H9 (cell line): ENCODE measurements at regions not wholly inside any gene's neighbourhood (a gene's known extent, or its start where the extent isn't known, plus 50 kb on each side); places are given as distances from the start of the nearest gene placed in this dataset.

ENCODE experiments used
- DNase-seq: peaks from one replicate; pipeline ENCODE4 v3.0.0-alpha.2; 2017
- H2AFZ ChIP-seq: one replicate; pipeline ENCODE4 v1.6.1; 2013; ENCODE audit warnings: mild to moderate bottlenecking, low read length, control low read depth, moderate library complexity
- H2AK5ac ChIP-seq: 2 replicates; pipeline ENCODE4 v1.6.1; 2013; ENCODE audit warnings: low read length, control low read depth, mixed read lengths; ENCODE audit not compliant: insufficient read length
- H2BK120ac ChIP-seq: one replicate; pipeline ENCODE4 v1.6.1; 2013; ENCODE audit warnings: low read depth, mild to moderate bottlenecking, low read length, control low read depth, inconsistent platforms; ENCODE audit not compliant: poor library complexity, severe bottlenecking
- H2BK12ac ChIP-seq: 2 replicates; pipeline ENCODE4 v1.6.1; 2013; ENCODE audit warnings: low read length, control low read depth, mixed read lengths, low read depth; ENCODE audit not compliant: insufficient read length
- H2BK15ac ChIP-seq: 2 replicates; pipeline ENCODE4 v1.6.1; 2013; ENCODE audit warnings: low read depth, low read length, control low read depth
- H2BK20ac ChIP-seq: one replicate; pipeline ENCODE4 v1.6.1; 2013; ENCODE audit warnings: low read depth, mild to moderate bottlenecking, low read length, control low read depth, inconsistent platforms; ENCODE audit not compliant: poor library complexity, severe bottlenecking
- H2BK5ac ChIP-seq: 2 replicates; pipeline ENCODE4 v1.6.1; 2013; ENCODE audit warnings: low read length, control low read depth, mixed read lengths; ENCODE audit not compliant: insufficient read length
- H3K14ac ChIP-seq: 2 replicates; pipeline ENCODE4 v1.6.1; 2013; ENCODE audit warnings: low read length, control low read depth; ENCODE audit not compliant: insufficient read depth
- H3K18ac ChIP-seq: 2 replicates; pipeline ENCODE4 v1.6.1; 2013; ENCODE audit warnings: low read depth, mild to moderate bottlenecking, mixed read lengths, low read length, control low read depth; ENCODE audit not compliant: insufficient read length
- H3K23ac ChIP-seq: 2 replicates; pipeline ENCODE4 v1.6.1; 2013; ENCODE audit warnings: low read length, control low read depth, mixed read lengths, low read depth; ENCODE audit not compliant: insufficient read length
- H3K23me2 ChIP-seq: 2 replicates; pipeline ENCODE4 v1.6.1; 2013; ENCODE audit warnings: low read depth, mild to moderate bottlenecking, mixed read lengths, low read length, control low read depth; ENCODE audit not compliant: insufficient read length, poor library complexity, severe bottlenecking
- H3K27ac ChIP-seq: 2 replicates; pipeline ENCODE4 v1.5.1; 2013; ENCODE audit warnings: low read length, control low read depth, mixed read lengths, low read depth; ENCODE audit not compliant: insufficient read length
- H3K27me3 ChIP-seq: 2 replicates; pipeline ENCODE4 v1.6.1; 2013; ENCODE audit warnings: low read length, control low read depth, inconsistent platforms; ENCODE audit not compliant: insufficient read depth
- H3K4ac ChIP-seq: 2 replicates; pipeline ENCODE4 v1.6.1; 2013; ENCODE audit warnings: low read depth, mild to moderate bottlenecking, control low read depth, inconsistent platforms, low read length, moderate library complexity
- H3K4me1 ChIP-seq: 2 replicates; pipeline ENCODE4 v1.6.1; 2013; ENCODE audit warnings: low read length, control low read depth, inconsistent platforms; ENCODE audit not compliant: insufficient read depth
- H3K4me2 ChIP-seq: 2 replicates; pipeline ENCODE4 v1.6.1; 2013; ENCODE audit warnings: low read length, control low read depth, mixed read lengths; ENCODE audit not compliant: insufficient read length, insufficient read depth
- H3K56ac ChIP-seq: 2 replicates; pipeline ENCODE4 v1.6.1; 2013; ENCODE audit warnings: low read depth, mild to moderate bottlenecking, mixed read lengths, low read length, control low read depth; ENCODE audit not compliant: insufficient read length
- H3K79me1 ChIP-seq: 2 replicates; pipeline ENCODE4 v1.6.1; 2013; ENCODE audit warnings: low read depth, mild to moderate bottlenecking, moderate library complexity, low read length, control low read depth, inconsistent platforms; ENCODE audit not compliant: insufficient read depth, poor library complexity, severe bottlenecking
- H3K79me2 ChIP-seq: 2 replicates; pipeline ENCODE4 v1.6.1; 2013; ENCODE audit warnings: low read length, control low read depth, inconsistent platforms; ENCODE audit not compliant: insufficient read depth
- H3K9ac ChIP-seq: 2 replicates; pipeline ENCODE4 v1.6.1; 2013; ENCODE audit warnings: low read length, control low read depth, mixed read lengths; ENCODE audit not compliant: insufficient read length; ENCODE audit errors: extremely low read depth
- H3K9me3 ChIP-seq: one replicate; pipeline ENCODE4 v1.6.1; 2013; ENCODE audit warnings: low read depth, low read length, inconsistent platforms; ENCODE audit not compliant: control insufficient read depth
- H3T11ph ChIP-seq: one replicate; pipeline ENCODE4 v1.6.1; 2013; ENCODE audit warnings: mild to moderate bottlenecking, low read length, control low read depth, inconsistent platforms
- H4K20me1 ChIP-seq: one replicate; pipeline ENCODE4 v1.6.1; 2013; ENCODE audit not compliant: control insufficient read depth, insufficient read length, insufficient read depth
- H4K5ac ChIP-seq: 2 replicates; pipeline ENCODE4 v1.6.1; 2013; ENCODE audit warnings: low read depth, mild to moderate bottlenecking, mixed read lengths, low read length, control low read depth; ENCODE audit not compliant: insufficient read length
- H4K8ac ChIP-seq: replicated peaks from 2 replicates; pipeline ENCODE4 v1.6.1; 2013; ENCODE audit warnings: low read length, control low read depth, mixed read lengths, low read depth; ENCODE audit not compliant: insufficient read length
- H4K91ac ChIP-seq: 2 replicates; pipeline ENCODE4 v1.6.1; 2013; ENCODE audit warnings: low read depth, mild to moderate bottlenecking, moderate library complexity, mixed read lengths, low read length, control low read depth; ENCODE audit not compliant: insufficient read length
- H3K27ac Mint-ChIP-seq, 3 experiments: 2 replicates in 2 of 3; 3 replicates in 1 of 3; pipeline ENCODE4 v1.8.0; 2020 to 2021; ENCODE audit warnings: mixed read lengths in 3 of 3, mild to moderate bottlenecking in 1 of 3, moderate library complexity in 1 of 3
- H3K27me3 Mint-ChIP-seq: 2 replicates; pipeline ENCODE4 v1.8.0; 2021; ENCODE audit warnings: low read depth, mild to moderate bottlenecking, moderate library complexity, mixed read lengths
- H3K36me3 Mint-ChIP-seq, 3 experiments: 2 replicates in 2 of 3; 3 replicates in 1 of 3; pipeline ENCODE4 v1.8.0; 2020 to 2021; ENCODE audit warnings: low read depth in 3 of 3, mixed read lengths in 3 of 3; ENCODE audit not compliant: insufficient read depth in 1 of 3
- H3K4me1 Mint-ChIP-seq, 2 experiments: 2 replicates each; pipeline ENCODE4 v1.8.0; 2020; ENCODE audit warnings: mixed read lengths in 2 of 2
- H3K4me3 Mint-ChIP-seq, 2 experiments: 2 replicates in 1 of 2; 3 replicates in 1 of 2; pipeline ENCODE4 v1.8.0; 2020 to 2021; ENCODE audit warnings: mild to moderate bottlenecking in 2 of 2, mixed read lengths in 2 of 2, moderate library complexity in 1 of 2
- H3K9me3 Mint-ChIP-seq, 2 experiments: 2 replicates in 1 of 2; 3 replicates in 1 of 2; pipeline ENCODE4 v1.8.0; 2020; ENCODE audit warnings: mild to moderate bottlenecking in 2 of 2, mixed read lengths in 2 of 2, moderate library complexity in 1 of 2
- CTCF ChIP-seq: fragments of 200-600 bp; sonication (generic); conservative IDR thresholded peaks from 3 replicates; pipeline ENCODE4 v1.8.0; 2021; ENCODE audit warnings: antibody characterized with exemption, mild to moderate bottlenecking
- WGBS: extraction: QIAGEN DNeasy Blood & Tissue Kit; methylation state at CpG from one replicate; pipeline ENCODE4 v1.1.7; 2013; ENCODE audit warnings: missing lambda C conversion rate, low lambda C conversion rate, mixed read lengths; ENCODE audit not compliant: insufficient read length; ENCODE audit errors: extremely low coverage; 5-methylcytosine and 5-hydroxymethylcytosine counted together

GRCh38 chr19:30090963-30091362, 148.9 kb downstream of the URI1 start:
- no peak overlapping the region for H3T11ph ChIP-seq
- H3K27me3 ChIP-seq, result no peaks in the 10 kb centered on the region
- H3K79me1 ChIP-seq, result no peaks in the 10 kb centered on the region
- H2BK15ac ChIP-seq, result no peak overlapping the region
- H3K23me2 ChIP-seq, result no peaks in the 10 kb centered on the region
- H2AK5ac ChIP-seq, result no peak overlapping the region
- peak overlapping the region in 1 of 3 experiments; percentile 41; a peak in 1 of 7 replicates for H3K27ac Mint-ChIP-seq
- H4K20me1 ChIP-seq, result no peaks in the 10 kb centered on the region
- no peaks in the 10 kb centered on the region for H3K4me1 ChIP-seq
- no peak overlapping the region for H2BK120ac ChIP-seq
- no peak overlapping the region for H2BK20ac ChIP-seq
- no peak for DNase-seq
- H2AFZ ChIP-seq, result no peak overlapping the region
- H3K23ac ChIP-seq, result no peak overlapping the region
- no peaks in the 10 kb centered on the region for H3K9me3 Mint-ChIP-seq
- no peak overlapping the region for H2BK12ac ChIP-seq
- no peak overlapping the region for H3K14ac ChIP-seq
- H3K27ac ChIP-seq, result no peak overlapping the region
- H3K27me3 Mint-ChIP-seq, result peaks cover 3% of the 10 kb centered on the region; the same call in 1 of the 2 replicates
- H4K8ac ChIP-seq, result no peak overlapping the region
- H3K9me3 ChIP-seq, result no peaks in the 10 kb centered on the region
- no peaks in the 10 kb centered on the region for H3K36me3 Mint-ChIP-seq
- peaks cover 0 to 3% of the 10 kb centered on the region in 2 experiments; a peak in 1 of 4 replicates for H3K4me1 Mint-ChIP-seq
- no peak for TF ChIP-seq CTCF
- no peak overlapping the region for H3K4ac ChIP-seq
- H3K79me2 ChIP-seq, result no peaks in the 10 kb centered on the region
- H3K9ac ChIP-seq, result no peak overlapping the region
- no peak overlapping the region for H4K91ac ChIP-seq
- H4K5ac ChIP-seq, result no peak overlapping the region
- H3K18ac ChIP-seq, result no peak overlapping the region
- no CpG with 5 or more reads among the region's 7 CpGs for WGBS
- H3K4me2 ChIP-seq, result no peak overlapping the region
- no peak overlapping the region for H3K56ac ChIP-seq
- H3K4me3 Mint-ChIP-seq, result no peak overlapping the region
- H2BK5ac ChIP-seq, result no peak overlapping the region
